ENCODE measurements at regions not wholly inside any gene's neighbourhood (a gene's known extent, or its start where the extent isn't known, plus 50 kb on each side); places are given as distances from the start of the nearest gene placed in this dataset.

- Mint-ChIP-seq H3K27ac (no peak overlapping the region), H3K36me3 (ENCODE audit: insufficient read depth in 1 of 3, low read depth in 3 of 3) (peaks cover 3 to 21% (median 15%) of the 10 kb centered on the region in 3 experiments; a peak in 5 of 7 replicates), H3K27me3 (ENCODE audit: low read depth) (no peaks in the 10 kb centered on the region), H3K4me1 (peaks cover 22 to 25% of the 10 kb centered on the region in 2 experiments), H3K4me3 (no peak overlapping the region), H3K9me3 (peaks cover 71 to 72% of the 10 kb centered on the region in 2 experiments)
- H3K23ac ChIP-seq (ENCODE audit: insufficient read length, low read depth, low read length): no peak overlapping the region
- H3K27me3 ChIP-seq (ENCODE audit: insufficient read depth, low read length): no peaks in the 10 kb centered on the region
- no peak overlapping the region for H3K18ac ChIP-seq (ENCODE audit: insufficient read length, low read depth, low read length)
- H3T11ph ChIP-seq (ENCODE audit: low read length): no peak overlapping the region
- no peak overlapping the region for H3K4ac ChIP-seq (ENCODE audit: low read depth, low read length)
- no peak overlapping the region for H2BK15ac ChIP-seq (ENCODE audit: low read depth, low read length)
- H2AFZ ChIP-seq (ENCODE audit: low read length): no peak overlapping the region
- H3K27ac ChIP-seq (ENCODE audit: insufficient read length, low read depth, low read length): no peak overlapping the region
- no peak overlapping the region for H3K56ac ChIP-seq (ENCODE audit: insufficient read length, low read depth, low read length)
- no peak overlapping the region for H2BK12ac ChIP-seq (ENCODE audit: insufficient read length, low read depth, low read length)
- no peaks in the 10 kb centered on the region for H4K20me1 ChIP-seq (ENCODE audit: control insufficient read depth, insufficient read depth, insufficient read length)
- H2AK5ac ChIP-seq (ENCODE audit: insufficient read length, low read length): no peak overlapping the region
- no peak overlapping the region for H4K91ac ChIP-seq (ENCODE audit: insufficient read length, low read depth, low read length)
- peaks cover 59% of the 10 kb centered on the region for H3K9me3 ChIP-seq (ENCODE audit: control insufficient read depth, low read depth, low read length)
- no peaks in the 10 kb centered on the region for H3K23me2 ChIP-seq (ENCODE audit: insufficient read length, low read depth, low read length, poor library complexity, severe bottlenecking)
- no peak for DNase-seq
- H3K79me1 ChIP-seq (ENCODE audit: insufficient read depth, low read depth, low read length, poor library complexity, severe bottlenecking): no peaks in the 10 kb centered on the region
- no peaks in the 10 kb centered on the region for H3K4me1 ChIP-seq (ENCODE audit: insufficient read depth, low read length)
- H4K5ac ChIP-seq (ENCODE audit: insufficient read length, low read depth, low read length): no peak overlapping the region
- TF ChIP-seq CTCF (conservative IDR thresholded peaks at IDR 0.05): no peak
- no peak overlapping the region for H3K4me2 ChIP-seq (ENCODE audit: insufficient read depth, insufficient read length, low read length)
- no peak overlapping the region for H2BK5ac ChIP-seq (ENCODE audit: insufficient read length, low read length)
- no peak overlapping the region for H3K14ac ChIP-seq (ENCODE audit: insufficient read depth, low read length)
- no peaks in the 10 kb centered on the region; the same call in 1 of the 2 replicates for H3K79me2 ChIP-seq (ENCODE audit: insufficient read depth, low read length)
- H4K8ac ChIP-seq (replicated peaks; ENCODE audit: insufficient read length, low read depth, low read length): no peak overlapping the region
- H3K9ac ChIP-seq (ENCODE audit: extremely low read depth, insufficient read length, low read length): no peak overlapping the region
- H2BK120ac ChIP-seq (ENCODE audit: low read depth, low read length, poor library complexity, severe bottlenecking): no peak overlapping the region
- H2BK20ac ChIP-seq (ENCODE audit: low read depth, low read length, poor library complexity, severe bottlenecking): no peak overlapping the region
Observed at GRCh38 chr15:23506762-23507161, 58.7 kb upstream of the MKRN3 start.
